IgD-negative memory B cell (primary cell): ENCODE measurements at regions not wholly inside any gene's neighbourhood (a gene's known extent, or its start where the extent isn't known, plus 50 kb on each side); places are given as distances from the start of the nearest gene placed in this dataset.
A peak's percentile ranks its signal among the peaks of the same experiment; 100 is the strongest.
"Not testable (repeated sequence)": the region's sequence is repeated elsewhere in the genome, so short reads cannot be mapped to it uniquely, and the experiment has no call there.

ENCODE experiments used
- H3K27ac Mint-ChIP-seq, 3 donors: one replicate each; pipeline ENCODE4 v1.8.0; 2020 to 2022; ENCODE audit warnings: mild to moderate bottlenecking in 3 of 3, mixed read lengths in 3 of 3, moderate library complexity in 1 of 3
- H3K27me3 Mint-ChIP-seq: one replicate; pipeline ENCODE4 v1.8.0; 2021; ENCODE audit warnings: mixed read lengths
- H3K36me3 Mint-ChIP-seq: one replicate; pipeline ENCODE4 v1.8.0; 2020; ENCODE audit warnings: mild to moderate bottlenecking, mixed read lengths
- H3K4me1 Mint-ChIP-seq, 3 donors: one replicate each; pipeline ENCODE4 v1.8.0; 2020 to 2022; ENCODE audit warnings: mixed read lengths in 3 of 3, mild to moderate bottlenecking in 1 of 3
- H3K4me3 Mint-ChIP-seq, 4 donors: one replicate each; pipeline ENCODE4 v1.8.0; 2020 to 2022; ENCODE audit warnings: mild to moderate bottlenecking in 4 of 4, mixed read lengths in 4 of 4, moderate library complexity in 3 of 4
- H3K9me3 Mint-ChIP-seq, 3 donors: one replicate each; pipeline ENCODE4 v1.8.0; 2020 to 2021; ENCODE audit warnings: mixed read lengths in 3 of 3, mild to moderate bottlenecking in 1 of 3

- H3K9me3 Mint-ChIP-seq = peaks cover 0 to 6% (median 1%) of the 10 kb centered on the region in 3 donors
- H3K4me1 Mint-ChIP-seq = no peaks in the 10 kb centered on the region
- H3K4me3 Mint-ChIP-seq = no peak overlapping the region
- peaks cover 2% of the 10 kb centered on the region for H3K36me3 Mint-ChIP-seq
- no peak overlapping the region for H3K27ac Mint-ChIP-seq
- H3K27me3 Mint-ChIP-seq = peaks cover 8% of the 10 kb centered on the region
These were observed 167.1 kb downstream of the C11orf91 start for GRCh38 chr11:33533386-33534052.

DNA sequence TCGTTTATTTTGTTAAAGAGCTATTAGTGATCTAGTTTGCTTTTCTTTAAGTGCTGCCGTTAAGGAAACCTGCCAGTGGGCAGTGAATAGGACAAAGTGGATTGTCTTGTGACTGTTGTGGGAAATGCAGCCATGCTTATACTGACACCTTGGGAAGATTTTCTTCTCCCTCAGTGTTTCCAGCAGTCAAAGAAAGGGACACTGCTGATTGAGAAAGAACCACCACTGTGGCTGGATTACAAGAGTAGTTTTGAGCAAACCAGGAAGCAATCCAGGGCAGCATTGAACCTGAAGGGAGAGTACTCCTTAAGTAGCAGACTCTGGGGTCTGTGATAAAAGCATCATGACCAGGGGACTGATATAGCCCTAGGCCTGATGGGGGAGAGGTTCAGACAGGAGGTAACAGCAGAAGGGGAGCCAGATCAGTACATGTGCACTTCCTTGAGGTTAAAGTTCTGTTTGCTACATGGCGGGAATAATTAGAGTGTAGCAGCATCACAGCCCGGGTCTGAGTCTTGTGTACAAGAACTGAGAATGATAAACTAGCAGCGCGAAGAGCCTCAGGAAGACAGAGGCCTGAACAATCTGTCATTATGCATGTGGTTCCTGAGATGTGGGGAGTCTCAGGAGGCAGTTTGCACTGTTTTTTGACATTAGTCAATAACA, 167.8 kb downstream of the C11orf91 start:
- Mint-ChIP-seq H3K4me1 (no peaks in the 10 kb centered on the region), H3K36me3 (peaks cover 2% of the 10 kb centered on the region), H3K9me3 (peaks cover 2 to 8% (median 6%) of the 10 kb centered on the region in 3 donors), H3K4me3 (peak overlapping the region in 1 of 4 donors; percentile 9), H3K27ac (no peak overlapping the region), H3K27me3 (peaks cover 8% of the 10 kb centered on the region)

DNA sequence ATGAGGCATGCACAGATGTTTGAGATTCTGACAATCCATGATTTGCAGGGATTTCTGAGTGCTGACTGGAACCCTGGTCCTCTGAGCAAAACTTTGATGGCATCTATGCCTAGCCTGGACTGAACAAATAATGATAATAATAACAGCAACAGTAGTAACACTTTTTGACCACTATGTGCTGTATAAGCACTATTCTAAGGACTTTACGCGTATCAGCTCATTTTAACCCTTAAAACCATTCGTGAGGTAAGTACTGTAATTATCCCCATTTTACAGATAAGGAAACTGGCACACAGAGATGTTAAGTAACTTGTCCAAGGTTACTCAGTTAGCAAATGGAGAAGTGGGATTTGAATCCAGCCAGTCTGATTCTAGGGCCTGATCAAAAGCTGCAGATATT, 168.4 kb downstream of the C11orf91 start:
- H3K9me3 Mint-ChIP-seq = peaks cover 2 to 13% (median 9%) of the 10 kb centered on the region in 3 donors
- H3K4me3 Mint-ChIP-seq = no peak overlapping the region
- peaks cover 7% of the 10 kb centered on the region for H3K27me3 Mint-ChIP-seq
- H3K36me3 Mint-ChIP-seq = peaks cover 1% of the 10 kb centered on the region
- H3K4me1 Mint-ChIP-seq = no peaks in the 10 kb centered on the region
- H3K27ac Mint-ChIP-seq = no peak overlapping the region

DNA sequence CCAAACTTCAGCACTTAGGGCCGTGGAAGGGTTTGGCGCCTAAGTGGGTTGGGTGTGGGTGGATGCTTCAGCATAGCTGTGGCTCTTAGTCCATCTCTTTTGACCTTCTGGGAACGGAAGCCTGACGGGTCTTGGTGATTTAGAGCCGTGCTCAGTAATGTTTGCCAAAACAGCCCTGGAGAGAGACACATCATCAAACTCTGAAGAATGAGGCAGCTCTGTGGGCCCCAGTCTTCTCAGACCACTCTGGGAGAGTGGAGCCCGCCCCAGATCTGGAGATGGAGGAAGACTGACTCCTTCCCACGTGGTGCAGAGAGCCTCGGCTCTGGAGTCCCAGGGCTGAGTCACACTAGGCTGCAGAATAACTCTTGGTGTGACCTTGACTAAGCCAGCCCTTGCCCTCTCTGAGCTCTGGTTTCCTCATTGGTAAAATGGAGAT, 168.9 kb downstream of the C11orf91 start:
- H3K27me3 Mint-ChIP-seq = peaks cover 7% of the 10 kb centered on the region
- peaks cover 2 to 18% (median 14%) of the 10 kb centered on the region in 3 donors for H3K9me3 Mint-ChIP-seq
- H3K27ac Mint-ChIP-seq = no peak overlapping the region
- no peaks in the 10 kb centered on the region for H3K4me1 Mint-ChIP-seq
- H3K36me3 Mint-ChIP-seq = no peaks in the 10 kb centered on the region
- H3K4me3 Mint-ChIP-seq = no peak overlapping the region

DNA sequence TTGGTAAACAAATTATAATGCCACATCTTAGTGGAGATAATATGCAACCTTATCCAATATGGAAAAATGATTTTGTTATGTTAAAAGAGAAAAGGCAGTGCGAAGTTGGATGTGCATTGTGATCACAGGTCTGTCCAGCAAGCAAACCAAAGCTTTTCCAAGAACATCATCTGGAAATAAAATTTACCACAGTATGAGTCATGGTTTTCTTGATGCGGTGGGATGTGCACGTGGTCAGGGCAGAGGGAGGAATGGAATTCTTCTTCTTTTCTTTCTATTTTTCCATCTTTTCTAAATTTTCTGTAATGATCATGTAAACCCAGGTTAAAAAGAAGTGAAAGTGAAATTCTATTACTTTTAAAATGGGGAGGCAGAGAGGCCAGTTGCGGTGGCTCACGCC, 169.8 kb downstream of the C11orf91 start:
- Mint-ChIP-seq H3K9me3 (peaks cover 2 to 23% (median 14%) of the 10 kb centered on the region in 3 donors), H3K27ac (no peak overlapping the region), H3K4me3 (no peak overlapping the region), H3K4me1 (no peaks in the 10 kb centered on the region), H3K36me3 (no peaks in the 10 kb centered on the region), H3K27me3 (peaks cover 4% of the 10 kb centered on the region)

DNA sequence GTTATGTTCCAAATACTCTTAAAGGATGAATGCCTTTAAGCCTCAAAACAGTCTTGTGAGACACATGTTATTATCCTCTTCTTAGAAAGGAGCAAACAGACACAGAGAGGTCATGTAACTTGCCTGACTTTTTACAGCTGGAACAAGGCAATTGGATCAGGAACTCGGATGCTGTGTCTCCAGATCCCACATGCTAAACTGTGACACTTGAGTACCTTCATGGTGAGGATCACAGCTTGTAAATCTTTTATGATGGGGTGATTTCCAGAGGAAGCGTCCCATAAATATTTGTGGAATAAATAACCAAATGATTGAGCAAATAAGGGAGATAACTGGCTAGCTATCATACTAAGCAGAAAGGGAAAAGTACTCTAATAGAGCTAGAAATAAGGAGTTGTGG, 171.2 kb downstream of the C11orf91 start:
- peaks cover 2 to 23% (median 10%) of the 10 kb centered on the region in 3 donors for H3K9me3 Mint-ChIP-seq

GRCh38 chr11:33527738-33528137, 172.9 kb downstream of the C11orf91 start:
- not testable (repeated sequence) for H3K4me3 Mint-ChIP-seq, H3K4me1 Mint-ChIP-seq, H3K27ac Mint-ChIP-seq, H3K27me3 Mint-ChIP-seq, H3K36me3 Mint-ChIP-seq
- H3K9me3 Mint-ChIP-seq = peaks cover 2 to 23% (median 10%) of the 10 kb centered on the region in 3 donors

More for the DNA sequence above, 171.2 kb downstream of the C11orf91 start:
- Mint-ChIP-seq H3K27me3 (peaks cover 4% of the 10 kb centered on the region), H3K36me3 (no peaks in the 10 kb centered on the region), H3K4me3 (no peak overlapping the region), H3K27ac (no peak overlapping the region), H3K4me1 (no peaks in the 10 kb centered on the region)

DNA sequence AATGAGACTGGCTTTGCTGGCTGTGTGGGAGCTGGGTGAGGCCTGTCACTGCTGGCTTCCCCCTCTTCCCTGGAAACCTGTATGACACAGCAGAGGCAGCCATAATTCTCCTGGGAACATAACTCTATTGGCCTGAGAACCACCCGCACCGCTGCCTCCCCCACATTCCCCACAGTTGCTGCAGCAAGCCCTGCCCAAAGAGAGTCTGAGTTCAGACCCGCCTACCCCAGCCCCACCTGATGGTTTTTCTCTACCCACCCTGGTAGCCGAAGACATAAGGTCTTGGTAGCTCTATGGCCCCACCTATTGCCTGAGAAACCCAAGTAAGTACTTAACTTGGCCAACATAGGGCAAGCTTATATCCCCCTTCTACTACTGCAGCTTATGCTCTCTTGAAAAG, 174.8 kb downstream of the C11orf91 start:
- Mint-ChIP-seq H3K9me3 (peaks cover 2 to 23% (median 10%) of the 10 kb centered on the region in 3 donors), H3K36me3 (no peaks in the 10 kb centered on the region), H3K27me3 (peaks cover 8% of the 10 kb centered on the region), H3K4me1 (peaks cover 0 to 2% (median 0%) of the 10 kb centered on the region in 3 donors), H3K4me3 (no peak overlapping the region), H3K27ac (no peak overlapping the region)

GRCh38 chr11:33521384-33521783, 179.2 kb downstream of the C11orf91 start:
- Mint-ChIP-seq H3K4me1 (peaks cover 0 to 2% (median 0%) of the 10 kb centered on the region in 3 donors), H3K36me3 (no peaks in the 10 kb centered on the region), H3K9me3 (peaks cover 0 to 3% (median 2%) of the 10 kb centered on the region in 3 donors), H3K27me3 (peaks cover 9% of the 10 kb centered on the region), H3K4me3 (no peak overlapping the region), H3K27ac (peak overlapping the region in 1 of 3 donors; percentile 60)

DNA sequence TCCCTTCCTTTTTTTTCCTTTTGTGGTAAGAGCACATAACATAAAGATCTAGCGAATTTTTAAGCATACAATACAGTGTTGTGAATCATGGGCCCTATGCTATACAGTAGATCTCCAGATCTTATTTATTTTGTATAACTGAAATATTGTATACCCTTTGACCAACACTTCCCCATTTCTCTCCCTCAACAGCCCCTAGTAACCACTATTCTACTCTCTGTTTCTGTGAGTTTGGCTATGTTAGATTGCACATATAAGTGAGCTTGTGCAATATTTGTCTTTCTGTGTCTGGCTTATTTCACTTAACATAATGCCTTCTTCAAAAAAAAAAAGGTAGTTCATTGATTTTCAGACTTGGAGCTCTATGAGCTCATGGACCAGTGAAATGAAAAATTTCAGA, 180.5 kb downstream of the C11orf91 start:
- H3K27me3 Mint-ChIP-seq = peaks cover 8% of the 10 kb centered on the region
- H3K4me1 Mint-ChIP-seq = peaks cover 0 to 3% (median 2%) of the 10 kb centered on the region in 3 donors
- peaks cover 0 to 2% (median 0%) of the 10 kb centered on the region in 3 donors for H3K9me3 Mint-ChIP-seq
- no peaks in the 10 kb centered on the region for H3K36me3 Mint-ChIP-seq
- H3K4me3 Mint-ChIP-seq = no peak overlapping the region
- no peak overlapping the region for H3K27ac Mint-ChIP-seq

DNA sequence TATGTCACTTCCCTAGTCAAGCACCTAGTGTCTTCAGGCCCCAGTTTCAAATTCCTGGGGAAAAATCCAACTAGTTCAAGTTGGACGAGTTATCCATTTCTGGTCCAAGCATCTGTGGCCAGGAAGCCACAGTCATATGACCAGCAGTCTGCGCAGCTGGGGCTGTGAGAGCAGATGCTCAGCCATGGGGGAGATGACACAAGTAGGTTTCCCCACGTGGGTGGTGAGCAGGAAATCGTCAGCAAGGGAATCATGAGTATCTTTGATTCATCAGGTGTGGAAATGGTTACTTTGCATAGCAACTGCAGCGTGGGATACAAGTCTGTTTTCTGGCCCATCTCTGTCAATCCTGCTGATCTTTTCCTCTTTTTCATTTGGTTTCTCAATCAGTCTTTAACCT, 185.3 kb downstream of the C11orf91 start:
- Mint-ChIP-seq H3K27ac (no peak overlapping the region), H3K36me3 (no peaks in the 10 kb centered on the region), H3K27me3 (peaks cover 6% of the 10 kb centered on the region), H3K4me1 (peaks cover 0 to 3% (median 0%) of the 10 kb centered on the region in 3 donors), H3K9me3 (peaks cover 0 to 2% (median 1%) of the 10 kb centered on the region in 3 donors), H3K4me3 (peak overlapping the region in 2 of 4 donors; percentile 24 to 30)

DNA sequence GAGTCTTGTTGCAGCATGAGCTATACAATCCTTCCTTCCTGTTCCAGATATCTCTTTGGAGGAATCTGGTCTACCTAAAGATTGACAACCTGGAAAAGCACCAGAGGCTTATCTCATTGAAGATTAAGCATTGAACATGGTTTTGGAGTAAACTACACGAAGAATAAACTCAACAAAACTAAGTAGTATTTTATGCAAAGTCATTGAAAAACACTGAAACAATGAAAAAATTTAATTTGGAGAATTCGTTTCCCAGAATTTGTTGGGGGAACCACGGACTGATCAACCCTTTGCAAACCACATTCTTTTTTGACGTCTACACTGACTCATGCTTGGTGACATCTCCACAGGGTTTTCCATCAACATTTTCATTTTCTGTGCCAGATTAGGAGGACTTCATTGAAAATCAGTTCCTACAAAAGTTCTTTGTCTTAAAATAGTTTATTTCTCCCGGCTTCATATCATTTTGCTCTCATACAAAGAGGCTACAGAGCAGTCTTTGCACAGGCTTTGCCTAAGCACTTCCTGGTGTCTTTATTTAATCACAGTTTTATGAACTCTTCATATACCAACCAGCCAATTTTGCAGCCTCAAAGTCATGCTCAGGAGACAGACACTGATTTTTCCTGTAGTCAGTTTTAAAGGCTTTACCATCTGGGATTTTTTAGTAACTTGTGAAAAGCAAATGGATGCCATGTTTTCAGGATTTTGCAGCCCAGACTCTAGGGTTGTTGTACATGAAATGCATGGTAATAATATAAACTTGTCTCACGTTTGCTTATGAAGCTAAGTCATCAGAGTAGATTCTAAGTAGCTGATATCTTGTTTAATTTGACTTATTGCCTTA, 186.3 kb downstream of the C11orf91 start:
- H3K9me3 Mint-ChIP-seq = peaks cover 0 to 2% (median 1%) of the 10 kb centered on the region in 3 donors
- peaks cover 0 to 3% (median 0%) of the 10 kb centered on the region in 3 donors for H3K4me1 Mint-ChIP-seq
- no peak overlapping the region for H3K4me3 Mint-ChIP-seq
- H3K27ac Mint-ChIP-seq = no peak overlapping the region
- no peaks in the 10 kb centered on the region for H3K36me3 Mint-ChIP-seq
- H3K27me3 Mint-ChIP-seq = peaks cover 7% of the 10 kb centered on the region

DNA sequence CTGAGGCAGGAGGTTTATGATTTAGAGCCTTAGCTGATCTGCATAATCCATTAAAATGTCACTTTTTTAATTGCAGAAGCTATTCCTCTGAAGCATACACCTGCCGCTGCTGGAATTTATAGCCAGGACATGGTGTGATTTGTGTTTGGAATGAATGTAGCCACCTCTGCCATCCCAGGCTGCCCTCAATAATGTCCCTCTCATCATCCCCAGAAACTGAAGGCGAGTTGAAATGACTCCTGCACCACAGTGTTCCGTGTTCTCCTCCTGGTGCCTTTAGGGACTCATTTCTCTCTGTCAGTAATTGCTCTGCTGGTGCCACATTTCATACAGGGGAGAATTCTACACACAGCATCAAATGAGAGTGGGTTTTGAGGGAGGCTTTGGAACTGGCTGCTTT, 191.0 kb downstream of the C11orf91 start:
- H3K27ac Mint-ChIP-seq = no peak overlapping the region
- H3K9me3 Mint-ChIP-seq = peaks cover 0 to 1% (median 0%) of the 10 kb centered on the region in 3 donors
- no peaks in the 10 kb centered on the region for H3K36me3 Mint-ChIP-seq
- no peak overlapping the region for H3K4me3 Mint-ChIP-seq
- no peaks in the 10 kb centered on the region for H3K4me1 Mint-ChIP-seq
- peaks cover 3% of the 10 kb centered on the region for H3K27me3 Mint-ChIP-seq

DNA sequence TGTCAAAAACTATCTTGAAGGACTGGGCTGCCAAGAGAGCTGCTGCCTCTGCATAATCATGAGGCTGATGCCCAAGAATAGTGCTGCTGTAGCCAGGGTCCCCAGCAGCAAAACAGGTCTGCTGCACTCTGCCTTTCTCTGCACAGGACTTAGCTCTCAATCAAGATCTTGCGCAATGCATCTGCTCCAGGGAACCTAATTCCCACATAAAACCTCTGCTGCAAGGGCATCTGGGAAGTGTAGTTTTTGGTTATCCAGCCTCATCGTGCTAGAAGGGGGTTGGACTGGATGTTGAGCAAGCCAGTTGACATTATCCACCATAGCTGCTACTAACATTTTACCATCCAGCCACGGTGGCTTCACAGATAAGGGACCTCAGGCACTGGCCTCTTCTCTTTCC, 192.7 kb downstream of the C11orf91 start:
- H3K4me3 Mint-ChIP-seq = no peak overlapping the region
- peaks cover 0 to 2% (median 0%) of the 10 kb centered on the region in 3 donors for H3K9me3 Mint-ChIP-seq
- no peaks in the 10 kb centered on the region for H3K36me3 Mint-ChIP-seq
- H3K4me1 Mint-ChIP-seq = no peaks in the 10 kb centered on the region
- H3K27ac Mint-ChIP-seq = no peak overlapping the region
- H3K27me3 Mint-ChIP-seq = peaks cover 3% of the 10 kb centered on the region

- Mint-ChIP-seq H3K36me3 (no peaks in the 10 kb centered on the region), H3K27ac (no peak overlapping the region), H3K9me3 (peaks cover 0 to 2% (median 0%) of the 10 kb centered on the region in 3 donors), H3K27me3 (peaks cover 1% of the 10 kb centered on the region), H3K4me3 (no peak overlapping the region), H3K4me1 (no peaks in the 10 kb centered on the region)
These were observed 193.3 kb downstream of the C11orf91 start for GRCh38 chr11:33507356-33507755.
